ENCODE measurements at regions not wholly inside any gene's neighbourhood (a gene's known extent, or its start where the extent isn't known, plus 50 kb on each side); places are given as distances from the start of the nearest gene placed in this dataset.
"Not testable (repeated sequence)": the region's sequence is repeated elsewhere in the genome, so short reads cannot be mapped to it uniquely, and the experiment has no call there.

DNA sequence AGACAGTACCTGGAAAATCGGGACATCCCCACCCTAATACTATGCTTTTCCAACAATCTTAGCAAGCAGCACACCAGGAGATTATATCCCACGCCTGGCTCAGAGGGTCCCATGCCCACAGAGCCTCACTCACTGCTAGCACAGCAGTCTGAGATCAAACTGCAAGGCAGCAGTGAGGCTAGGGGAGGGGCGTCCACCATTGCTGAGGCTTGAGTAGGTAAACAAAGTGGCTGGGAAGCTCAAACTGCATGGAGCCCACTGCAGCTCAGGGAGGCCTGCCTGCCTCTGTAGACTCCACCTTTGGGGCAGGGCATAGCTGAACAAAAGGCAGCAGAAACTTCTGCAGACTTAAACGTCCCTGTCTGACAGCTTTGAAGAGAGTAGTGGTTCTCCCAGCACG lies 275.5 kb downstream of the IKZF2 start:
- not testable (repeated sequence) for DNase-seq (ENCODE audit: extremely low read depth in 1 of 2, low read depth in 1 of 2)

DNA sequence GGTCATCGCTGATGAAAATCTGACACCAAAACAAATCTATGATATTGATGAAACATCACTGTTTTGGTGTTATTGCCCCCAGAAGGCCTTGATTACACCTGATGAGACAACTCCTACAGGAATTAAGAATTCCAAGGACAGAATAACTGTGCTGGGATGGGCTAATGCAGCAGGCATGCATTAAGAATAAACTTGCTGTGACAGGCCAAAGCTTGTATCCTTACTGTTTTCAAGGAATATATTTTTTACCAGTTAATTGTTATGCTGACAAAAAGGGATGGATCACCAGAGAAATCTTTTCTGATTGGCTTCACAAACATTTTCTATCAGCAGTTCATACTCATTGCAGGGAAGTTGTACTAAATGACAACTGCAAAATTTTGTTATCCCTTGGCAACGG lies 278.2 kb downstream of the IKZF2 start:
- no peak for DNase-seq (ENCODE audit: extremely low read depth in 1 of 2, low read depth in 1 of 2)

DNA sequence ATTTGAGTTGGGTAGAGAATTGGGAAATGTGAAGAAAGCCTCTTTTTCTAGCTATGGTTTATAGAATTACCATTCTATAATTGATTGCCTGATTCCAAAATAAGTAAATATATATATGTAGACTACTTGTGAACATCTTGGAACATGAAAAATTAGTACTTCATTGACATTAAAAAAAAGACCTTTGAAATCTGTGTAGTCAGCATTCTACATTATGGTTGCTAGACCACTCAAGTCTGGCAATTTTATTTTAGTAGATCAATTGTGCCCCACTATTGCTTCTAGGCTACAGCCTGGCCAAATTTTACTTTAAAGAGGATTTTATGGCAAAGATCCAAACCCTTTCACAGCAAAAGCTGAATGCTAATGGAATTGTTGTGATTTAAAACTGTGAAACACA lies 279.8 kb downstream of the IKZF2 start:
- no peak for DNase-seq (ENCODE audit: extremely low read depth in 1 of 2, low read depth in 1 of 2)

DNA sequence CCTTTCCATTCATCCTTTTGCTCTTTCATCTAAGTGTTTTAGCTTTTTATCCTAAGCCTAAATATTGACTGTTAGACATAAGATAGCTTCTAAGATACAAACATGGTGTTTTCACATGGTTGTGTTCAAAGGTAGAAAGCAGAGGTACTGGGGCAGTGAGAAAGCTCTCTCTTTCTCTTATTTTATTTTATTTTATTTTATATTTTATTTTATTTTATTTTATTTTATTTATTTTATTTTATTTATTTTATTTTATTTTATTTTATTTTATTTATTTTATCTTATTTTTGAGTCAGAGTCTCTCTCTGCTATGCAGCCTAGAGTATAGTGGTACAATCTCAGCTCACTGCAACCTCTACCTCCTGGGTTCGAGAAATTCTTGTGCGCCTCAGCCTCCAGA lies 287.2 kb downstream of the IKZF2 start:
- no peak for DNase-seq (ENCODE audit: extremely low read depth in 1 of 2, low read depth in 1 of 2)

DNA sequence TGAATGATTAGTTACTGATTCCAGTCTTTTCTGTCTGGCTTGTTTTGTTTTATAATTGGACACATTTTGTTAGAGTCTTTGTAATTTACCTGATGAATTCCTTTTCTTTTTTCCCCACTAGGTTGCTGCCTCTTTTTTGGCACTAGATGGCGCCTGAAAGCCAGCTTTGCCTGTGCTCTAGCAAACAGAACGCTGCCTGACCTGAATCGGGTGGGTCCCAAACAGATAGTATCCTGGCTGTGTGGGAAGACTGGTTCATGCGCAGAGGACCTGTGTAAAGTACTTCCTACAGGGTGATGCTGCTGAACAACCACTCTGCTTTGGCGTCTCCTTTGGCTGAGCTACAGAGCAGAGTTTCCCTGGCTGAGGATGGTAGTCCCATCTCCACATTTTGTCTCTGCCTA lies 288.2 kb downstream of the IKZF2 start:
- no peak for DNase-seq (ENCODE audit: extremely low read depth in 1 of 2, low read depth in 1 of 2)

DNA sequence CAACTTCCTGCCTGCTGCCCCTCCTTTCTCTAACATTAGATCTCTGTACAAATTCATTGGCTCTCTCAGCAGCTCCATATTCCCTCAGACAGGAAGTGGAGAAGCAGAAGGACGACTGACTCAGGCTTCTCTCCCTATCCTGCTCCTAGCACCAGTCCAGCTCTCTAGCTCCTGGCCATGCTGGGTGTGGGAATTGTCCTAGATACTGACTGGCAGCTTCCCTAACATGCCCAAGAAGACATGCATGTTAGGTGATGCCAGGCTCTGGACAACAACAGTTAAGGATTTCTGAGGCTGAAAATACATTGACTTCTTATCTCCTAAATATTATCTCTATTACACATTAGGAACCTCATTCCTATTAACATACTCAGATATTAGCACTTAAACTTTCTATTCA lies 292.9 kb downstream of the IKZF2 start:
- no peak for DNase-seq (ENCODE audit: extremely low read depth in 1 of 2, low read depth in 1 of 2)

DNA sequence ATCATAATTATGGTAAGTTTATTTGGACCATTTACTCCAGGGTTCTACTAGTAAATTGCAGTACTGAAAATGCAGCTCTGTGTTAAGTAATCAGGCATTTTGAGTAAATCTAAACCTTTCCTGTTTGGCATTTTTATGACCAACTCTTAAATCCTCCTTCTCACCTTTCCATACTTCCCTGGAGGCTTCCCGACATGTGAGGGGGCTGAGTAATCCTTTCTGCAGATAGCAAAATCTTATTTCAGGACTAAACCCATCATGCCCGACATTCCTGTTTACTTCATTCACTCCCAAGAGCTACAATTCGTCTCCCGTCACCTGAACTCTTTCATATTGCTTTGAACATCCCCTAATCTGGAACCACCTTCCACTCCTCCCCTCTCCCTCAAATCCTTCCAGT lies 296.6 kb downstream of the IKZF2 start:
- no peak for DNase-seq (ENCODE audit: extremely low read depth in 1 of 2, low read depth in 1 of 2)

DNA sequence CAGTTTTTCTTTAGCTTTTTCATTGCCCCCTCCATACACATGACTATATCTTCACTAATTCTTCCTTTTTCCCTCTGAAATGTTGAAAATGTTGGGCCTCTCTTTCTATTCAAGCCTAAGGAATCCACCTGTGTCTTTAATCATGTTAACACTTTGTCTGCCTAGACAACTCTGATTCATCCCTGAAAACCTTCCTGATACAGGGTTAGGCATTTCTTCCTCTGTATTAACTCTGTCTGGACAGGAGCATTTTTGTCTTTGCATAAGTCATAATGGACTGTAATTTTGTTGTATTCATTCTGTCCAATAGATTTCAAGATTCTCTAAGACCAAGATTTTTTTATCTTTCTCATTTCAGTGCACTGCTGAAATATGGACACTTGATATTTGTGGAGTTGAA lies 297.3 kb downstream of the IKZF2 start:
- DNase-seq (ENCODE audit: extremely low read depth in 1 of 2, low read depth in 1 of 2): no peak

DNA sequence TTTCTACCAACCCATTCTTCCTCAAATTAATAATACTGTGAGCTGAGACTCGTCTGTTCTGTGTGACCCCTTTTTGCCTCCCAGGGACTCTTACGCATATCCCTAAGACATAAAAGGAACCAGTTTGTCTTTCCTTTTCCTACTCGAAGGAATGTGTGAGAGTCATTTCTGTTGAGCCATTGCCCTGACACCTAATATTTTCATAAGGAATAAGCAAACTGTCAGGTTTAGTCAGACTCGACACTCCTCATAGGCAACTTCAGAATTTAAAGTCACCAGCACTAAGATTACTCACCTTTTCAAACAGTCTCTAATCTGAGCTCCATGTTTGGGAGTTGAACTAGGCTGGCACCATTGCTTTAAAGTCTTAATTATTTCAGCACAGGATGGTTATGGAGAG lies 305.5 kb downstream of the IKZF2 start:
- no peak for DNase-seq (ENCODE audit: extremely low read depth in 1 of 2, low read depth in 1 of 2)

DNA sequence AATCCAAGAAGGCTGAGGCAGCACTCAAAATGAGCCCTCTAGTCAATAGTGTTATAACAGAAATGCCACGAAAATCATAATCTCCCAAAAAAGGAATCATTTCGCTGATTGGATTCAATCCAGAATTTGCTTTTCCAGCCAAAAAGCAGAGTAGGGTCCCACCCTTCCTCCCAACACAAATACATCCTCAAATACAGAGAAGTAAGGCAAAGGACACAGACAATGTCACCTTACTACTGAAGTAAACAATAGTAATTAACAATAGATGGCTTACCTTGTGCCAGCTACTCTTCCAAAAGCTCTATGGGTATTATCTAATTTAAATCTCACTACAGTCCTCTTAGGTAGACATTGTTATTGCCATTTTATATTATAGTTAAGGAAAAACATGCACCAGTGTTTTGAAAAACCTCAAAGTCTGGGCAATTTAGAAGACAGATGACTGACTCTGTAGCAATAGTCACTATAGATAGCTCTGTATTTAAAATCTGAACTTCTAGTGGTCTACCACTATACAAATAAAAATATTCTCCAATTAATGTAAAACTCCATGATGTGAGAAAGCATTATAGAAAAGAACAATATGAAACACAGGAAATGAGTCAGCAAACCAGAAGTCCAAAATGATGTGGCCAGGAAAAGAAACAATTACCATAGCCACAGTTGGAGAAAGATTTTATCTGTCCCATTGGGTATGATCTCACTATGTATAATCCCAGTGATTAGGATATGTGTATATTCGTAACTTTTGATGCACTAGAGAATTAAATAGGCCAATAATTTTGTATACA lies 305.0 kb upstream of the ERBB4 start:
- DNase-seq (ENCODE audit: extremely low read depth in 1 of 2, low read depth in 1 of 2): no peak

DNA sequence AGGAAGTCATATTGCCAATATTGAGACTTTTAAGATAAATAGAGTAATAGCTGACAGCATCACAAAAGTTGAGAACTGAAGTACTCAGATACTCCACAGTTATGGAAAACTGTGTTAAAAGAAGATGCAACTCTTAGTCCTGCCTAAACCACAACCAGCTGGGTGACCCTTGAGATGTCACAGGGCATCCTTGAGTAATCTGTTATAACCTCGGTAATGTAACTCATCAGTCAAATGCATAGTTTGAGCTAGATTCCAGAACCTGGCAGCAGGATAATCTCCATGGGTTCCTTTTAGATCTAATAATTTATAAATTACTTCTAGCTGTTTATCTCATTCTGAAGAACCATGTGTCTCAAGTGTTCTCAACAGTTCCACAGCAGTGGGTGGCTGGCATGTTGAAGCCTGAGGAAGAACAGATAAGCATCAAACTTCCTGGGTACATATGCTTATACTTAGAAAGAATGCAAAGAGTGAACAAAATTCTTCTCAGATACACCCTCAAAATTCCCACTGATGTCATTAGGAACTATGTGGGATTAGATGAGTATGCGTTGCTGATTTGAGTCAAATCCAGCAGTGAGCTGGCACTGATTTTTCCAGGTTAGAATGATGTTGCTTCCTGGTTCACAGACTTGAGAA lies 304.1 kb upstream of the ERBB4 start:
- no peak for DNase-seq (ENCODE audit: extremely low read depth in 1 of 2, low read depth in 1 of 2)

DNA sequence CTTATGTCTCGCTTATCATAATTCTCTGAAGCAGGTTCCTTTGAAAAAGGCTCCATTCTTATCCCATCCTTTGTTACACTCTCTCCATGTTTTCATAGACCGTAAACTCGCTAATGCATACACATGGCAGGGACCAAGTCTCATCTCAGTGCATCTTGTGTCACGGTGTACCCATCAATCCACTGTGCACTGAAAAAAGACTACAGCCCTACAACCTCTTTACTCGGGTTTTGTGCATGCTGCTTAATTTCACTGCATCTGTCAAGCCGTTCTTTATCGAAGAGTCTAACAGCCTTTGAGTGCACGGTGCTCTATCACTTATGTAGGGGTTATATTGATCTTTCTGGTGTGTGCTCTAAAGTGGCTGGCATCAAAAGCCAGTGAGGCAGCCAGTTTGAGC lies 302.9 kb upstream of the ERBB4 start:
- DNase-seq (ENCODE audit: extremely low read depth in 1 of 2, low read depth in 1 of 2): no peak

DNA sequence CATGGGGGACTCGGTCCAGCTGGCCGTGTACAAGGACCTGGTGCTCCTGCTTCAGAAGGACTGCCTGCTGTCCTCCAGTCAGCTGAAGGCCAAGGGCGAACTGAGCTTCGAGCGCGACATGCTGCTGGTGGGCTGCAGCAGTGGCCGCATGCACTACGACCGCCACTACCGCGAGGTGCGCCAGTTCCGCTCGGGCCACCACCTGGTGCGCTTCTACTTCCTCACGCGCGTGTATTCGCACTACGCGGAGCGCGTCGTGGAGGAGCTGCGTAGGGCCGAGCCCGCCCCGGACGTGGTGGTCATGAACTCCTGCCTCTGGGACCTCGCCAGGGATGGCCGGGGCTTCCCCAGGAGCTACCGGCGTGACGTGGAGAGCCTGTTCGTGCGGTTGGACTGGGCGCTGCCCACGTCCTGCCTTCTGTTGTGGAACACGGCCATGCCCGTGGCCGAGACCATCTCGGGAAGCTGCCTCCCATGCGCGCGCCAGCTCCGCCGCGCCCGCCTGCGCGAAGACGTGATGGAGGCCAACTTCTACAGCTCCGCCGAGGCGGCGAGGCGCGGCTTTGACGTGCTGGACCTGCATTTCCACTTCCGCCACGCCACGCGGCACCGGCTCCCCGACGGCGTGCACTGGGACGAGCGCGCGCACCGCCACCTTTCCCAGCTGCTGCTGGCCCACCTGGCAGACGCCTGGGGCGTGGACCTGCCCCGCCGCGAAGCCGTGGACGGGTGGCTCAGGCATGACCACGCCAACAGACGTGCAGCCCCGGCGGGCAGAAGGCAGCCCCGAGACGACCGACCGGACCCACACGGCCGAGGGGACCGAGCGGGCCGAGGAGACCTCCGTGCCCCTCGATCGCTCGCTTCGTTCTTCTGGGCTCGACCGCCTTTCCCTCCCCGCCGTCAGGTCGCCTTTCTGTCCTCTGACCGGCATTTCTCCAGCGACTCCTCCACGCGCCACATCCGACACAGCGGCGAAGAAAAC lies 293.9 kb upstream of the ERBB4 start:
- DNase-seq (ENCODE audit: extremely low read depth in 1 of 2, low read depth in 1 of 2): no peak

DNA sequence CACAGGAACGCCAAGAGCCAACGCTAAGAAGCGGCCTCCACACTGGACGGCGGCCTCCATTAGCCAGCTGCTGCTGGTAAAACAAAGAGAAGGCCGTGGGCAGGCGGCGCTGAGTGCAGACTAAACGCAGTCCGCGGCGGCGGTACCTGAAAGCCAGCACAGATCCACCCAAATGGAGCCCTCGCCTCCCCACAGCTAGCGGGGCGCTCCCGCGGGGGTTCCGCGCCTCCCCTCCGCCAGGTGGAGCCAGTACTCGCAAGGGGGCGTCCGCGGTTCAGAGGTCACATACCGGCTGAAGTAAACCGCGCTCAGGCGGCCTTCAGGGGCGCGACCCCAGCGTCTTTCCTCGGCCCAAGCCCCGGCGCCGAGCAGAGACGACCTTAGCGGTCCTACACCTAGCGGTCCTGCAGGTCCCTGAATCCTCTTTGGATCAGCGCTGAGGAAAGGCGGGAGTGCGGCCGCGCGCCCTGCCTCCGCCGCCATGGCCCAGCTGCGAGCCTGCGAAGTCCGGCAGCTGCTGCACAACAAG lies 293.1 kb upstream of the ERBB4 start:
- no peak for DNase-seq (ENCODE audit: extremely low read depth in 1 of 2, low read depth in 1 of 2)

DNA sequence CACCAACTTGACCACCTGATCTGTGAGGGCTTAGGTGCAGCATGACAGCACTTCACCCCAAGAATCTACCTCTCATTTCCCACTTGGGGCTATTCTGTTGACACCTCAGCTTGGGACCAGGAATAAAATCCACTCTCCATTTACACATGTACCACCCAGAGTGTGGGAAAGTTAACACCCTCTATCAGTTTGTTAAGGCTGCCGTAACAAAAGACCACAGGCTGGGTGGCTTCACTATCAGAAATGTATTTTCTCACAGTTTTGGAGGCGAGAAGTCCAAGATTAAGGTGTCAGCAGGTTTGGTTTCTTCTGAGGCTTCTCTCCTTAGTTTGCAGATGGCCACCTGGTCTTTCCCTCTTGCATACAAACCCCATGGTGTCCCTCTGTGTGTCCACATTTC lies 277.7 kb upstream of the ERBB4 start:
- no peak for DNase-seq (ENCODE audit: extremely low read depth in 1 of 2, low read depth in 1 of 2)

DNA sequence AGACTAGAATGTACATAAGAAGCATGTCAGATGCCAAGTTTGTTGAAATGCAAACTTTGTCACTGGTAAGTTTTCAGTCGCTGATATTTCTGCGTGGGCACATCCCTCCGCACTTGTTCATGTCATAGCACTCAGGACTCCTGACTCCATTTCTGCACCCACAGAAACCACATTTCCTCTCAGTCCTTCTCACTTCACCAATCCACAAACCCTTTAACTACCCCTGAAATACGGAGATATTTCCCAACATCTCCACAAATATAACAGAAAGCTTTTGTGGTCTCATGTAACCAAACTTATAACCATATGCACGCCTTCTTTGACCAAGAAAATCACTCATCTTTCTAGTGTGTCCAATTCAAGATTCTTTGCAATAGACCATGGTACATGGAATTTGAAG lies 276.9 kb upstream of the ERBB4 start:
- DNase-seq (ENCODE audit: extremely low read depth in 1 of 2, low read depth in 1 of 2): no peak

DNA sequence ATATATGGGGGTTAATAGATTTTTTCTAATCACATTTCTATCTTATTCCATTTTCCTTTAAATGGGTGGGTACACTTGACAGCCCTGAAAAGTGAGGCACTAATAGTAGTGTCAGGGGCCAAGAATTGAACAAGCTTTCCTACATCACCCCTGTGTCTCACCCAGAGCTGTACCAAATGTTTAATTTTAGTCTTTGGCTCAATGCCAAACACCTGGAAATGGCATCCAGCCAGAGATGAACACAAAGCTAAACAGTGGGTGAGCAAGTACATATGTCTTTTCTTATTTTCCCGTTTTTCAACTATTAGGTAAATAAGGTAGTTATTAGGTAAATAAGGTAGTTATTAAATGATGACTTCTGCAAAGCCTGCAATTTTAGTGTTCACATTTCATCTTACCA lies 276.3 kb upstream of the ERBB4 start:
- DNase-seq (ENCODE audit: extremely low read depth in 1 of 2, low read depth in 1 of 2): no peak

DNA sequence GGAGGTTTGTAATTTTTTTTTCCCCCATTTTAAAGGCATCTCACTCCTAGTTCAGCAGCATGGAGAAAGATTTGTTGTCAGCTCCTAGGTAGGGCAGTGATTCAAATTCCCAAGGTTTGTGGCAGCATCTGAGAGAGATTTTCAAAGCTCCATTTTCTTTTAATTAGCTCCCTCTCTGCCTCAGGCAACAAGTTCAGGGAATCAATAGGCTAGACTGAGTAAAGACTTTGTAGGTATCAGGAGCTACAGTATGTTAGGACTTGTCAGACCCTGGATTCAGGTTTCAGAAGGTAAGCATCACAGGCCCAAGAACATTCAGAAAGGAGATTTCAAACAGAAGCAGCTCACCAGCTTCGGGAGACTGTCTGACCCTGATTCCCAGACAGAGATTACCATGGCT lies 273.3 kb upstream of the ERBB4 start:
- DNase-seq (ENCODE audit: extremely low read depth in 1 of 2, low read depth in 1 of 2): no peak

DNA sequence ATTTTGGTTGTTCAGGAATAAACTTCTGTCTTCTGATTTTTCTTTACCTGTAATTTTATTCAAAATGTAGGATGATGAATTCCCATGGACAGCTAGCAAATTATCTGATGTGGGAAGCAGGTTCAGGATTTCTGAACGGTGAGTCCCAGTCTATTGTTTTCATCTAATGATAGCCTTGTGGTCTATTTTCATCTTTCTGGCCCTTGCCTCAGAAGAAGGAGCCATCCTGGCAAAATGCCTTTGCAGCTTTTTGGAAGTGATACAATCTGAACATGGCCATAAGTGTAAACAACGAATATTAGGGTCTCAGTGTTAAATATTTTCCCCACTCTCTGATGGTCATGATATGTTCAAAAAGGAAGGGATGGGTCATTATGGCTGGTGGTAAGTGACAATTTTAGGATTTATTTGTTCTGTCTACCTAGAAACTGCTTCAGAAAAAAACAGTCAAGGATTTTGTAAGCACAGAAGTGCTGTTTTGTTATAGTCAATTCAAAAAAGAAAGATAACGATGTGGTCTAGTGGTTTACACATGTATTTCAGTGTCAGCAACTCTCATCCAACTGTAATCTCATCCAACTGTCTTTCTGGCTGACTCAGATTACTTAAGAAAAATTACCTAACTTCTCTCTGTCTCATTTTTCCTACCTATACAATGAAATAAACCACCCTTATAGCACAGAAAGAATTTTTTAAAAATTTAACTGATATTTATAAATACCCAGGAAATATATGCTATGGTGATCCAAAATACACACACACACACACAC lies 272.6 kb upstream of the ERBB4 start:
- no peak for DNase-seq (ENCODE audit: extremely low read depth in 1 of 2, low read depth in 1 of 2)

DNA sequence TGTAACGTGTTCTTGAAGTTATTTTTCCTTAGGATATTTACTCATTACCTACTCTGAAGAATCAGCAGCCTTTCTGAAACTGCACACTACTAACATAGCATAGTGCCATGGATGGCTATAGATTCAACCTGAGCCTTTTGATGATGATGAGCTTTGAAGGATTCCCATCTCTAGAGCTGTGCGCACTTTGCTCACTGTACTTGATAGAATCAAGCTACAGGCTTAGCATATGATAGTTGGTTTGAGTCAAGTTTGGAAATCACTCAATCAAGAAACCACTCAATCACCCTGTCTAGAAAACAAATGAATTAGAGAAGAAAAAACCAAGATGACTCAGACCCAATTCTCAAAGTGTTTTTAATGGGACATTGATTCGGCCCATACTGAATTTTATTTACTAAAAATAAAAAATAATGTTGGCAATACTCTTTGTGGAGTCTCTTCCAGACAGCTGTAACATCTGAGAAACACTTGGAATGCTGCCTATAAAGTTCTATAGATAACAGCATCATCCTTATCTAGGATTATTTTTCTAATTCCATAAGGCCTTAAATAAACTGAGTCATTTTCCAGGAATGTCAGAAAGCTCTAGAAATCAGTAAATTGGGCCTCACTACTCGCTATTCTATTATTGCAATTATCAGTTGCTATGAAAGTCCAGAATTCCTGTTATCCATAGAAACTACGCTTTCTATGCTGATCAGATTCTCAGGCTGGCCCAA lies 259.0 kb upstream of the ERBB4 start:
- no peak for DNase-seq (ENCODE audit: extremely low read depth in 1 of 2, low read depth in 1 of 2)
